AG04450 (cell line): ENCODE measurements at regions not wholly inside any gene's neighbourhood (a gene's known extent, or its start where the extent isn't known, plus 50 kb on each side); places are given as distances from the start of the nearest gene placed in this dataset.

Experiments used
- CTCF ChIA-PET: fragments of 300-600, 350-600 bp; formaldehyde crosslinking; extraction: SDS; loops from one replicate; lab custom pipeline; 2022; ENCODE audit warnings: antibody characterized with exemption, inconsistent platforms; lab: Charles Lee
- POLR2A ChIA-PET: fragments of 350-600 bp; formaldehyde crosslinking; extraction: SDS; loops from one replicate; lab custom pipeline; 2021; ENCODE audit warnings: antibody characterized with exemption, inconsistent platforms; lab: Yijun Ruan, JAX
- DNase-seq: peaks from one replicate; pipeline ENCODE4 v3.0.0-alpha.2; 2011; ENCODE audit warnings: low read depth, low spot score
- H3K27ac ChIP-seq: one replicate; pipeline ENCODE4 v1.5.1; 2012; ENCODE audit warnings: low read depth, low read length, control low read depth
- H3K27me3 ChIP-seq: one replicate; pipeline ENCODE4 v1.6.0; 2012; ENCODE audit warnings: low read length; ENCODE audit not compliant: control insufficient read depth, insufficient read depth
- H3K4me3 ChIP-seq: 2 replicates; pipeline ENCODE4 v1.5.1; 2011; ENCODE audit warnings: mild to moderate bottlenecking, low read depth, low read length, control low read depth
- H3K9me3 ChIP-seq: 2 replicates; pipeline ENCODE4 v1.5.1; 2012; ENCODE audit warnings: low read length; ENCODE audit not compliant: control insufficient read depth, insufficient read depth
- CTCF ChIP-seq: IDR thresholded peaks from 2 replicates; pipeline ENCODE4 v1.5.1; 2011; ENCODE audit warnings: low read depth, low read length, control low read depth, inconsistent platforms

DNA sequence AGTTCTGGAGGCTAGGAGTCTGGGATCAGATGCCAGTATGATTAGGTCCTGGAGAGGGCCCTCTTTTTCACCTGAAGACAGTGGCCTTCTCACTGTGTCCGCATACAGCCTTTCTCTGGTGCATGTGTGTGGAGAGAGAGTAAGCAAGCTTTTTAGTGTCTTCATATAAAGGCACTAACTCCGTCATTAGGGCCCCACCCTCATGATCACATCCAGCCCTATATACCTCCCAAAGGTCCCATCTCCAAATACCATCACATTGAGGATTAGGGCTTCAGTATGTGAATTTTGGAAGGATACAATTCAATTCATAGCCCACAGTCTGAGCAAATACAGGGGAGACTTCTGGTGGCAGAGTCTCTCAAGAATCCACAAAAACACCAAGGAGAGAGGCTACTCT is 176.6 kb downstream of the BACH1 start:
- ChIA-PET POLR2A (no interaction called here), CTCF (interaction anchor here (0.6 to 3.6 kb wide), 8 partner anchors 10 to 374 kb away, joined by 3 to 35 read pairs (median 4); no protein-coding TSS in a partner anchor)
- Histone ChIP-seq H3K9me3 (no peaks in the 10 kb centered on the region; the same call in 1 of the 2 replicates), H3K27me3 (no peaks in the 10 kb centered on the region), H3K4me3 (no peak overlapping the region), H3K27ac (no peak overlapping the region)
- TF ChIP-seq CTCF: no peak
- no peak for DNase-seq

- Histone ChIP-seq H3K4me3 (no peak overlapping the region), H3K27me3 (no peaks in the 10 kb centered on the region), H3K27ac (no peak overlapping the region), H3K9me3 (no peaks in the 10 kb centered on the region; the same call in 1 of the 2 replicates)
- ChIA-PET CTCF (interaction anchor here (0.6 to 3.6 kb wide), 21 partner anchors 11 to 566 kb away, joined by 3 to 35 read pairs (median 4); no protein-coding TSS in a partner anchor), POLR2A (interaction anchor here (0.6 to 0.8 kb wide), 2 partner anchors 272 to 1026 kb away, joined by 4 to 8 read pairs; no protein-coding TSS in a partner anchor)
- no peak for DNase-seq
- TF ChIP-seq CTCF: no peak
Measured at GRCh38 chr21:29477347-29477746, 178.6 kb downstream of the BACH1 start.

DNA sequence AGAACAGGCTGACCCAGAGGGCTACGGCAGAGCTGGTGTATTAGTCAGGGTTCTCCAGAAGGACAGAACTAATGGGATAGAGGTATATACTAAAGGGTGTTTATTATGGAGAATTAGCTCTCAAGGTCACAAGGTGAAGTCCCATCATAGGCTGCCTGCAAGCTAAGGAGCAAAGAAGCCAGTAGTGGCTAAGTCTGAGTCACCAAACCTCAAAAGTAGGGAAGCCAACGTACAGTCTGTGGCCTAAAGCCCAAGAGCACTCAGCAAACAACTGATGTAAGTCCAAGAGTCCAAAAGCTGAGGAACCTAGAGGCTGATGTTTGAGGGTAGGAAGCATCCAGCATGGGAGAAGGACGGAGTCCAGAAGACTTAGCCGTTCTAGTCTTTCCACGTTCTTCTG is 179.2 kb downstream of the BACH1 start:
- Histone ChIP-seq H3K4me3 (no peak overlapping the region), H3K27ac (no peak overlapping the region), H3K27me3 (no peaks in the 10 kb centered on the region), H3K9me3 (no peaks in the 10 kb centered on the region; the same call in 1 of the 2 replicates)
- no peak for TF ChIP-seq CTCF
- CTCF ChIA-PET: interaction anchor here (1.1 to 3.6 kb wide), 5 partner anchors 21 to 566 kb away, joined by 3 to 35 read pairs (median 4); no protein-coding TSS in a partner anchor
- no peak for DNase-seq
- POLR2A ChIA-PET: no interaction called here

GRCh38 chr21:29481081-29481480 is 182.4 kb downstream of the BACH1 start:
- ChIA-PET CTCF (interaction anchor here (0.6 kb wide), 1 partner anchor 1467 kb away, joined by 4 read pairs; no protein-coding TSS in a partner anchor), POLR2A (no interaction called here)
- no peak for DNase-seq
- Histone ChIP-seq H3K27ac (no peak overlapping the region), H3K9me3 (no peaks in the 10 kb centered on the region), H3K4me3 (no peak overlapping the region), H3K27me3 (no peaks in the 10 kb centered on the region)
- no peak for TF ChIP-seq CTCF

GRCh38 chr21:29481641-29482040 is 182.9 kb downstream of the BACH1 start:
- ChIA-PET CTCF (interaction anchor here (1.0 kb wide), 1 partner anchor 344 kb away, joined by 3 read pairs; no protein-coding TSS in a partner anchor), POLR2A (interaction anchor here (0.6 kb wide), 1 partner anchor 663 kb away, joined by 4 read pairs; no protein-coding TSS in a partner anchor)
- Histone ChIP-seq H3K27me3 (no peaks in the 10 kb centered on the region), H3K9me3 (no peaks in the 10 kb centered on the region), H3K4me3 (no peak overlapping the region), H3K27ac (peak overlapping the region; percentile 75)
- peak; percentile 53 for DNase-seq
- no peak for TF ChIP-seq CTCF
